ENCODE measurements at regions not wholly inside any gene's neighbourhood (a gene's known extent, or its start where the extent isn't known, plus 50 kb on each side); places are given as distances from the start of the nearest gene placed in this dataset.

GRCh38 chr4:37522996-37523395, 163.2 kb downstream of the RELL1 start:
- no peak overlapping the region for H3K27ac ChIP-seq
- no peak for TF ChIP-seq CTCF (conservative IDR thresholded peaks at IDR 0.05)

- TF ChIP-seq CTCF (conservative IDR thresholded peaks at IDR 0.05) = no peak
- H3K27ac ChIP-seq = no peak overlapping the region
These were observed 168.8 kb downstream of the RELL1 start for GRCh38 chr4:37517326-37517725.

- no peak overlapping the region for H3K27ac ChIP-seq
- no peak for TF ChIP-seq CTCF (conservative IDR thresholded peaks at IDR 0.05)
These were observed 170.0 kb downstream of the RELL1 start for GRCh38 chr4:37516057-37516775.

- no peak for TF ChIP-seq CTCF (conservative IDR thresholded peaks at IDR 0.05)
- no peak overlapping the region for H3K27ac ChIP-seq
These were observed 175.6 kb downstream of the RELL1 start for GRCh38 chr4:37510626-37511025.

GRCh38 chr4:37503261-37503660, 182.9 kb downstream of the RELL1 start:
- H3K27ac ChIP-seq = no peak overlapping the region
- TF ChIP-seq CTCF (conservative IDR thresholded peaks at IDR 0.05) = no peak

GRCh38 chr4:37502070-37502469, 184.1 kb downstream of the RELL1 start:
- no peak for TF ChIP-seq CTCF (conservative IDR thresholded peaks at IDR 0.05)
- no peak overlapping the region for H3K27ac ChIP-seq

Data from VCaP (cell line).